GM12892 (cell line): ENCODE measurements at regions not wholly inside any gene's neighbourhood (a gene's known extent, or its start where the extent isn't known, plus 50 kb on each side); places are given as distances from the start of the nearest gene placed in this dataset.
"Not testable (repeated sequence)": the region's sequence is repeated elsewhere in the genome, so short reads cannot be mapped to it uniquely, and the experiment has no call there.

Source experiments
- POLR2A ChIP-seq: IDR thresholded peaks from 2 replicates; pipeline ENCODE4 v1.6.1; 2011; ENCODE audit warnings: low read depth, low read length, control low read depth
- POLR2AphosphoS5 ChIP-seq: IDR thresholded peaks from 2 replicates; pipeline ENCODE4 v1.6.1; 2011; ENCODE audit warnings: low read depth, low read length, control low read depth
- TAF1 ChIP-seq: IDR thresholded peaks from 2 replicates; pipeline ENCODE4 v1.6.1; 2011; ENCODE audit warnings: low read depth, mild to moderate bottlenecking, control low read depth, low read length, borderline replicate concordance

DNA sequence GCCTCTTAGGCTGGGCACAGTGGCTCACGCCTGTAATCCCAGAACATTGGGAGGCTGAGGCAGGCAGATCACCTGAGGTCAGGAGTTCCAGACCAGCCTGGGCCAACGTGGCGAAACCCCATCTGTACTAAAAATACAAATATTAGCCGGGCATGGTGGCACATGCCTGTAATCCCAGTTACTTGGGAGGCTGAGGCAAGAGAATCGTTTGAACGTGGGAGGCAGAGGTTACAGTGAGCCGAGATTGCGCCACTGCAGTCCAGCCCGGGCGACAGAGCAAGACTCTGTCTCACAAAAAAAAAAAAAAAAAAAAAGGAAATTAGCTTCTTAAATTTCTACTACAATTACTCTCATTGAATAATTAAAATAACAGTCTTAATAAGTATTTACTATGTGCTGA lies 52.4 kb upstream of the JARID2 start:
- TF ChIP-seq POLR2A, POLR2AphosphoS5, TAF1: not testable (repeated sequence)
